Ishikawa (cell line): ENCODE measurements at regions not wholly inside any gene's neighbourhood (a gene's known extent, or its start where the extent isn't known, plus 50 kb on each side); places are given as distances from the start of the nearest gene placed in this dataset.

ENCODE experiments used
- CEBPB ChIP-seq: IDR thresholded peaks from 2 replicates; pipeline ENCODE4 v1.6.1; 2012
- CREB1 ChIP-seq: IDR thresholded peaks from 2 replicates; pipeline ENCODE4 v1.6.1; 2012; ENCODE audit warnings: low read depth
- EGR1 ChIP-seq: IDR thresholded peaks from 2 replicates; pipeline ENCODE4 v1.6.1; 2012
- EP300 ChIP-seq: IDR thresholded peaks from 2 replicates; pipeline ENCODE4 v1.6.1; 2012; ENCODE audit warnings: borderline replicate concordance
- FOXM1 ChIP-seq: IDR thresholded peaks from 2 replicates; pipeline ENCODE4 v1.6.1; 2012; ENCODE audit warnings: low read depth, borderline replicate concordance
- MAX ChIP-seq: IDR thresholded peaks from 2 replicates; pipeline ENCODE4 v1.6.1; 2012
- NFIC ChIP-seq: IDR thresholded peaks from 2 replicates; pipeline ENCODE4 v1.6.1; 2012
- RAD21 ChIP-seq: IDR thresholded peaks from 2 replicates; pipeline ENCODE4 v1.6.1; 2012; ENCODE audit warnings: low read depth
- TAF1 ChIP-seq: IDR thresholded peaks from 2 replicates; pipeline ENCODE4 v1.6.1; 2012; ENCODE audit warnings: low read depth, mild to moderate bottlenecking
- TCF12 ChIP-seq: IDR thresholded peaks from 2 replicates; pipeline ENCODE4 v1.6.1; 2012; ENCODE audit warnings: low read depth
- TEAD4 ChIP-seq: IDR thresholded peaks from 2 replicates; pipeline ENCODE4 v1.6.1; 2012
- USF1 ChIP-seq: IDR thresholded peaks from 2 replicates; pipeline ENCODE4 v1.6.1; 2012
- YY1 ChIP-seq: IDR thresholded peaks from 2 replicates; pipeline ENCODE4 v1.6.1; 2012; ENCODE audit warnings: low read depth
- ZBTB7A ChIP-seq: IDR thresholded peaks from 2 replicates; pipeline ENCODE4 v1.6.1; 2012; ENCODE audit warnings: low read depth
- TF ChIP-seq, protein P1 (sequence below): IDR thresholded peaks from 2 replicates; pipeline ENCODE4 v1.6.1; 2012; ENCODE audit warnings: low read depth, mild to moderate bottlenecking

DNA sequence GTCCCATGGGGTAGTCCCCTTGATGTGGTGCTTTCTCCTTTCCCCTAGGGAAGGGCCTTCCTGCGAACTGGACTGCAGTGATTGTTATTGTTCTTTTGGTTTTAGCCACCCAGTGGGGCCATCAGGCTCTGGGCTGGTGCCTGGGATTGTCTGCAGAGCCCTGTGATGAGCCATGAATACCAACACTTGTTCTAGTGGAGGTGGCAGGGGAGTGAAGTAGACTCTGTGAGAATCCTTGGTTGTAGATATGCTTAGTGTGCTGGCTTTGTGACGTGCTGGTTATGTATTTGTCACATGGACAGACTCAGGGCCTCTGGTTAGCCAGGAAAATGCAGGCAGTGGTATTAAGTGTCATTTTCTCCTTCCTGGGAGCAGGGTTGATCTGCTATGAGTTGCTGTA lies 51.8 kb upstream of the NDUFB4 start:
- TF ChIP-seq FOXM1 = no peak

DNA sequence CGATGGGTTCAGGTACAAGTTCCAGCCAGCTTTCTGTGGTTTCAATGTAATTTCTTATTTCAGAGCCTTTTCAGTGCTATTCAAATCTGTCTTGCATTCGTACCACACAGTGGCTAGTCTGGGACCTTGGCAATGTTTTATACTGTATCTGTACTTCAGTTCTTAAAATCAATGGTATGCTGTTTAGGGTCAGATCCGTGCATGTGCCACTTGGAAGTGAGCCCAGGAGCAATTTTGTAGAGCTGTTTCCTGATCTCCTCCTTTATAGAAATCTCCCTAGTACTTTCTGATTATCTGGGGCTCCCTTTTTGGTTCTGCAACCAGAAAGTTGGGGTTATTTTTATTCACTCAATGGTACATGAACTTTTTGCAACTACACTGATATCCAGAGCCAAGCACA lies 59.5 kb upstream of the NDUFB4 start:
- no peak for TF ChIP-seq ZBTB7A

- TF ChIP-seq CEBPB (no peak), USF1 (no peak), MAX (no peak), RAD21 (no peak), TCF12 (no peak), TEAD4 (no peak), ZBTB7A (no peak), FOXM1 (no peak), EP300 (no peak), CREB1 (no peak), EGR1 (no peak), TAF1 (no peak), YY1 (no peak), NFIC (no peak)
- TF ChIP-seq, protein P1, sequence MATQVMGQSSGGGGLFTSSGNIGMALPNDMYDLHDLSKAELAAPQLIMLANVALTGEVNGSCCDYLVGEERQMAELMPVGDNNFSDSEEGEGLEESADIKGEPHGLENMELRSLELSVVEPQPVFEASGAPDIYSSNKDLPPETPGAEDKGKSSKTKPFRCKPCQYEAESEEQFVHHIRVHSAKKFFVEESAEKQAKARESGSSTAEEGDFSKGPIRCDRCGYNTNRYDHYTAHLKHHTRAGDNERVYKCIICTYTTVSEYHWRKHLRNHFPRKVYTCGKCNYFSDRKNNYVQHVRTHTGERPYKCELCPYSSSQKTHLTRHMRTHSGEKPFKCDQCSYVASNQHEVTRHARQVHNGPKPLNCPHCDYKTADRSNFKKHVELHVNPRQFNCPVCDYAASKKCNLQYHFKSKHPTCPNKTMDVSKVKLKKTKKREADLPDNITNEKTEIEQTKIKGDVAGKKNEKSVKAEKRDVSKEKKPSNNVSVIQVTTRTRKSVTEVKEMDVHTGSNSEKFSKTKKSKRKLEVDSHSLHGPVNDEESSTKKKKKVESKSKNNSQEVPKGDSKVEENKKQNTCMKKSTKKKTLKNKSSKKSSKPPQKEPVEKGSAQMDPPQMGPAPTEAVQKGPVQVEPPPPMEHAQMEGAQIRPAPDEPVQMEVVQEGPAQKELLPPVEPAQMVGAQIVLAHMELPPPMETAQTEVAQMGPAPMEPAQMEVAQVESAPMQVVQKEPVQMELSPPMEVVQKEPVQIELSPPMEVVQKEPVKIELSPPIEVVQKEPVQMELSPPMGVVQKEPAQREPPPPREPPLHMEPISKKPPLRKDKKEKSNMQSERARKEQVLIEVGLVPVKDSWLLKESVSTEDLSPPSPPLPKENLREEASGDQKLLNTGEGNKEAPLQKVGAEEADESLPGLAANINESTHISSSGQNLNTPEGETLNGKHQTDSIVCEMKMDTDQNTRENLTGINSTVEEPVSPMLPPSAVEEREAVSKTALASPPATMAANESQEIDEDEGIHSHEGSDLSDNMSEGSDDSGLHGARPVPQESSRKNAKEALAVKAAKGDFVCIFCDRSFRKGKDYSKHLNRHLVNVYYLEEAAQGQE = no peak
Measured at GRCh38 chr3:120532969-120533368, 63.2 kb upstream of the NDUFB4 start.

DNA sequence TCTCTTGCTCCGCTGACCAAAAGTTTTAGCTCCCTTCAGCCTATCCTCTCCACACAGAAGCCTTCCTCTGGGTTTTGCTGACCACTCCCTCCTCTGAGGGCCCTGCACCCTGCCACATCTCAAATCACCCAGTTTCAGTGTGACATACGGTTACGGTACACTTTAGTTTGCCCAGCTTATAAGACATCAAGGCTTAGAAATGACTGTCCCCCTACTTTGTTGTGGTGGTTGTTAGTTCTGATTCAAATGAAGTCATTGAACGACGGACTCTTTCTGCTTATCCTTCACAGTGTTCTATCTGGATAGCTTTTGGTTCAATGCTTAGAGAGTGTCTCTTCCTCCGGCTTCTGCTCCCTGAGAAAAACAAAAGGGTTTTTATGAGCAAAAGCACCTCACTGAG lies 68.0 kb upstream of the NDUFB4 start:
- TF ChIP-seq EGR1 (no peak), EP300 (no peak), USF1 (no peak), YY1 (no peak), TEAD4 (no peak), CEBPB (no peak), MAX (no peak), FOXM1 (no peak), NFIC (no peak), RAD21 (no peak), TCF12 (no peak), TAF1 (no peak), ZBTB7A (no peak), CREB1 (no peak)
- TF ChIP-seq, protein P1 = no peak

DNA sequence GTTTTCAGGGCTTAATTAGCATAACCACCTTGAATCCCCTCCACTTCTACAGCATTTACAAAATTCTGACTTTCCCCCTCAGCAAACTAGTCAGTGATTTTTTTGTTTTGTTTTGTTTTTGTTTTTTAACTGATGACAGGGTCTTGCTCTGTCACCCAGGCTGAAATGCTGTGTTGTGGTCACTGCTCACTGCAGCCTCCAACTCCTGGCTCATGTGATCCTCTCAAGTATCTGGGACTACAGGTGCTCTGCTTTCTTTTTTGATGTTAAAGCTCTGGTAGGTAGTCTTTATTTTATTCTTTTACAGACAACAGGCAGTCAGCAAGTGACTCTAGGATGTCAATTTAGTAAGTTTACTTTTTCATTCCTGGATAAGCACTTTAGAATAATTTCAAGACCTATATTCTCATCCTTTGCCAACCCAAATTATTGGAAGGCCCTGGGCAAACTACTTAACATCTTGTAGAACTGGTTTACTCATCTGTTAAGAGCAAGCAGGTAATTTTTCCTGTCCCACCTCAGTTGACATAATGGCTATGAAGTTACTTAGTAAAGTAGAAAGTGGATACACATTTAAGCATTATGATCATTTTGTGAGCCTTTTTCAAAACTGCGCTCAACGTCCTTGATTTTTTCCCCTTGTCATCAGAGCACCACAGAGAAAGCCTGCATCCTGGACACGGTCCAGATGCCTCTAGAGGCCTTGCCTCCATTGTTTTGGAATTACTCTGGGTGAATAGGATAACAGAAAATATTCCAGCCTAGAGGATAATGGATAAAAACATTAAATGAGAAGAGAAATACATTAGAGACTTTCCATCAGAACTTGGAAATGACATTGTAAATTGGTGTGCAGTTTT lies 69.9 kb upstream of the NDUFB4 start:
- TF ChIP-seq EGR1 = no peak
- TF ChIP-seq USF1 = no peak
- no peak for TF ChIP-seq MAX
- TF ChIP-seq FOXM1 = no peak
- TF ChIP-seq NFIC = no peak
- no peak for TF ChIP-seq ZBTB7A
- TF ChIP-seq TEAD4 = no peak
- no peak for TF ChIP-seq EP300
- TF ChIP-seq, protein P1 = no peak
- TF ChIP-seq TAF1 = no peak
- no peak for TF ChIP-seq RAD21
- TF ChIP-seq YY1 = no peak
- TF ChIP-seq CREB1 = no peak
- no peak for TF ChIP-seq TCF12
- no peak for TF ChIP-seq CEBPB
